Ovary (tissue), 3 donors: ENCODE measurements at regions not wholly inside any gene's neighbourhood (a gene's known extent, or its start where the extent isn't known, plus 50 kb on each side); places are given as distances from the start of the nearest gene placed in this dataset.

Experiments
- CTCF ChIP-seq, 3 donors: fragments of 450-650 bp in 2 of 3; fragments of 200-600 bp in 1 of 3; IDR thresholded peaks; one replicate each; pipeline versions ENCODE4 v1.5.1 to v1.8.0; 2016 to 2022; ENCODE audit warnings: antibody characterized with exemption in 3 of 3, mild to moderate bottlenecking in 1 of 3
- POLR2A ChIP-seq: fragments of 450-650 bp; IDR thresholded peaks from one replicate; pipeline ENCODE4 v1.6.1; 2017; ENCODE audit warnings: antibody characterized with exemption, mild to moderate bottlenecking, moderate library complexity
- donor health status: DM: no; HTN: no; CAD: no.

- TF ChIP-seq CTCF (IDR thresholded peaks at IDR 0.05), result no peak
- TF ChIP-seq POLR2A, result no peak
Observed at GRCh38 chr2:186269536-186269935, 216.5 kb upstream of the ZC3H15 start.
